IPS-NIHi7 (cell line): ENCODE measurements at regions not wholly inside any gene's neighbourhood (a gene's known extent, or its start where the extent isn't known, plus 50 kb on each side); places are given as distances from the start of the nearest gene placed in this dataset.
"Not testable (repeated sequence)": the region's sequence is repeated elsewhere in the genome, so short reads cannot be mapped to it uniquely, and the experiment has no call there.

Experiments used
- DNase-seq: peaks from one replicate; pipeline ENCODE4 v3.0.0; 2012; ENCODE audit warnings: mixed read lengths; ENCODE audit errors: extremely low spot score

DNA sequence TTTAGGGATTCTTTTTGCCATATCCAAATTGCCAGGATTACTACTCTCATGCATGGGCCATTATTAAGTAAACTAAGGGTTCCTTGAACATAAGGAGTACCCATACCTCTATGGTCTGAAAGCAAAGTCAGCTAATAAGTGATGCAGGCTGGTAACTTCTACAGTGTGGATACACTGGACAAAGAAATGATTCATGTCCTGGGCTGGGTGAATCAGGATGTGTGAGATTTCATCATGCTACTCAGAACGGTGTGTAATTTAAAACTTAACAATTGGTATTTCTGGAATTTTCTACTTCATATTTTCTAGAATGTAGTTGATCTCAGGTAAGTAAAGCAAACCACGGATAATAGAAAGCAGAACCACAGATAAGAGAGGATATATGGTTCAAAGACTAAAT is 428.8 kb downstream of the CHSY3 start:
- no peak for DNase-seq

DNA sequence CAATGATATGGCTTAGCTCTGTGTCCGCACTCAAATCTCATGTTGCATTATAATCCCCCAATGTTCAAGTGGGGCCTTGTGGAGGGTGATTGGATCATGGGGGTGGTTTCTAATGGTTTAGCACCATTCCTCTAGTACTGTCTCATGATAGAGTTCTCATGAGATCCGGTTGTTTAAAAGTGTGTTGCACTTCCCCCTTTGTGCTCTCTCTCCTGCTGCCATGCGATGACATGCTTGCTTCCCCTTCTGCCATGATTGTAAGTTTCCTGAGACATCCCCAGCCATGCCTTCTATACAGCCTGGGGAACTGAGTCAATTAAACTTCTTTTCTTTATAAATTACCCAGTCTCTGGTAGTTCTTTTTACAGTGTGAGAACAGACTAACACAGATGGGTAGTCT is 427.1 kb downstream of the CHSY3 start:
- DNase-seq: no peak

- DNase-seq: no peak
Observed at GRCh38 chr5:130324953-130325671, 420.8 kb downstream of the CHSY3 start.

- no peak for DNase-seq
Observed at GRCh38 chr5:130323804-130324454, 419.7 kb downstream of the CHSY3 start.

GRCh38 chr5:130321931-130322330 is 417.7 kb downstream of the CHSY3 start:
- DNase-seq: no peak

GRCh38 chr5:130316971-130317680 is 412.9 kb downstream of the CHSY3 start:
- DNase-seq: no peak

- no peak for DNase-seq
Observed at GRCh38 chr5:130295235-130295634, 391.0 kb downstream of the CHSY3 start.

- not testable (repeated sequence) for DNase-seq
Observed at GRCh38 chr5:130294798-130295197, 390.5 kb downstream of the CHSY3 start.

DNA sequence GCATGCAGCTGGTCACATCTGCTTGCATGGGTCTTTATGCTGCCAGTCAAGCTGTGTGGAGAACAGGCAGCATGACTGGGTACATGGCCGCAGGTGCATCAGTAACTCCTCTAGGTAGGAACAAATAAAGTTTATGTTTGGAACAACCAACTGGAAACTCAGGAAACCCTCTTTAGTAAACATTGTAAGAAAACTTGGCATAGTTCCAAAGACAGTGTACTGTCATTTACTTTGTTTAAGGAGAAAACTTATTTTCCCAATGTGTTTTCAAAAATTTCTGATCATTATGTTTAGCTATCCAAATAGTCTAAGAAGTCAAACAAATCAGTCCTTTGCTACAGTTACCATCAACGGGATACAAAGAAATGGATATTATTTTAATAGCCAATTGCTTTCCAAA is 386.0 kb downstream of the CHSY3 start:
- DNase-seq: no peak

DNA sequence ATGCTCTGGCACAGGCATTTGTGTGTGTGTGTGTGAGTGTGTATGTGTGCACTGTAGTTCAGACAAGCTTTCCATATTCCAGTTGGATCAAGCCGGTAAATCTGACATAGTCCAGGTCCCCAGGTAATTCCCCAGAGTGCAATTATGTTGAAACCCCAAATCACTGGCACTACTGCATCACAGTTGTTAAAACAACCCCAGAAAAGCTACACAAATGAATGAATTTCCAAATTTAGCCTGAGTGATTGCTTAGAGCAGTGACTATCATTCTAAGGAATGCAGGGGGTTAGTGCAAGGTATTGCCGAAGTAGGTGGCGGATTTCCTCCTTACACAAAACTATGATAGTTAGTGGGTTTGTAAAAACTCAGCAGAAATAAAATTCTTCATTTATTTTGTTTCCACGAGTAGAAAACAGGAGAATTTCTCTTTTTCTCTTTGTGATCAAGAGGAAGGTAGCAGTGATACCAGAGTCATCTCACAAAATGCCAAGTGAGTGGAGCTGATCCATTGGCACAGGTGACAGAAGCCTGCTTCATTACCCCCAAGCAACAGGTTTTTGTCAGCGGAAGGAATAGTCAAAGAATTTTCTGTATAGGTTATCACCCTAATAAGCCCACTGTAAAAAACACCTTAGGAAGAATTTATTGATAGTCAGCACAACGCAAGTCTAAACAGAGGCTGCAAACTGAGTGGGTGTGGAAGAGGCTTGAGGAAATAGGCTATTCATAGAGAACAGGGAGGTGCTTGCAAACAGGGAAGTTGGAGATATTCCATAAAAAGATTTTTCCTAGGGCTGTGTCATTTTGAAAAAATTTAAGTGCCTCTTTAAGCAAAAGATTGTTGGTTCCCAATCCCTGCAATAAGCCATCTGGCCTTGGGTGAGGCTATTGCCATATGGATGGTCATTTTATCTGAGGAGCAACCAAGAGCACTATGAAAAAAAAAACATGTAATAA is 385.1 kb downstream of the CHSY3 start:
- DNase-seq: no peak

GRCh38 chr5:130287438-130287837 is 383.2 kb downstream of the CHSY3 start:
- no peak for DNase-seq

GRCh38 chr5:130286971-130287370 is 382.7 kb downstream of the CHSY3 start:
- DNase-seq: no peak

GRCh38 chr5:130282049-130282448 is 377.8 kb downstream of the CHSY3 start:
- no peak for DNase-seq

GRCh38 chr5:130280528-130281217 is 376.4 kb downstream of the CHSY3 start:
- DNase-seq: no peak

- no peak for DNase-seq
Observed at GRCh38 chr5:130279386-130279785, 375.1 kb downstream of the CHSY3 start.

DNA sequence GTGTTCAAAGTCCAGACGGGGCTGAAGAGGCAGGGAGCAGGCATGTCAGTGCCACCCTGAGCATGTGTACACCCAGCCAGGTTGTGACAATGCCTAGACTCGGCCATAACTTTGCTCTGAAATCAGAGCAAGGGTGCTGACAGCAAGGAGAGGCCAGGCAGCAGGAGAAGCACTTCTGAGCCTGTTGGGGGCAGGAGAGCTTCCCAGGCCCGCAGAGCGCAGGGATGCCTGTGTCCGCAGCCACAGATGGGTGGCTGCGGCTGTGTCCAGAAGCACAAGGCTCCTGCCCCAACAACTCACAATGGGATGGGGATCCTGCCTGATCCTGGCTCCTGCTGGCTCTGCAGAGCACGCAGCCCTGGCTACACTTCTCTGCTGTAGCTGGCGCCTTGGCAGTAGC is 373.9 kb downstream of the CHSY3 start:
- peak; percentile 17 for DNase-seq

DNA sequence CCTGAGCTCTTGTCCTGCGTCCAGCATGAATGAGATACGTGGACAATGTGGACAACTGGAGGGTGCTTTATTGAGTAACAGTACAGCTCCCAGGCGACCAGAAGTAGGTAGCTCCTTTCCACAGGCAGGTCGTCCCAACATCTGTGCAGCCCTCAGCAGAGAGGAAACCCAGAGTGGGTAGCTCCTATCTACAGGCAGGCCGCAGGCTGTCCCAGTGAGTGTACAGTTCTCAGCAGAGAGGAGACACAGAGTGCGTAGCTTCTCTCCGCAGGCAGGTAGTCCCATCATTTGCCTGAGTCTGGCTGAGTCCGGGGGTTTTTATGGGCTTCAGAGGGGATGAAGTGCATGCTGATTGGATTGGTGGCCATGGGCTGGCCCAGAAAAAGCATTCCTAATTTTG is 373.3 kb downstream of the CHSY3 start:
- DNase-seq: no peak

DNA sequence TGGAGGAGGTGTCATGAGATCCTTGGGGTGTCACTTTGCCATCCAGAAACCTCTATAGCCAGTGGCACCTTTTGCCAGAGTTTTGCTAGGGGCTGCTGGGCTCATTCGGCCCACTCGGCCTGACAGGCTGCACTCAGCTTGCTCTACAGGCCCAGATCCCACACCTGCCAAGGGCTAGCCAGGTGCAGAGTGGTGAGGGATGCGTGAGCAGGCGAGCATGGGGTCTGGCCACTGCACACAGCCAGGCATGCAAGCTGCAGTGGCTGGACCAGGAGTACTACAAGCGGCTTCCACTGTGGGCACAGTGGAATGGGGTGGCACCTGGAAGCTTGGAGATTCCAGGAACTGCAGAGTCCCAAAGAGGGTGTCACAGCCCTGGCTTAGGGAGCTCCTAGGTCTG is 372.7 kb downstream of the CHSY3 start:
- no peak for DNase-seq

DNA sequence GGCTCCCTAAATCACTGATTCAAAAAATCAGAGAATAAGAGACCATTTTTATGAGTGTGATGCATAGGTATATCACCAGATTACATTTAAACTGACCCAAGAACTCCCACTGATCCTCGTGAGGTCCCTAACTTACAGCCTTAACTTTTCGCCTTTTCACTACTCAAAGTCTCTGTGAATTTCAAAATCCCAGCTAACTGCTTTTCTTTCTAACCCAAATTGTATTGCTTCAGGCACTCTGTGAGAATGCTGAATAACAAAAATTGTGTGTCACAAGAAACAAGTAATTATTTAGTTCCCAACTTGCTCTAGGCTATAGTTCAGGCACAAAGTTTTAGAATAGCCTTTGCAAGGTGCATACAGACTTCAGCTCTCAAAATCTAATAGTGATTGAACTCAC is 368.6 kb downstream of the CHSY3 start:
- DNase-seq: no peak

- no peak for DNase-seq
Observed at GRCh38 chr5:130270786-130271185, 366.5 kb downstream of the CHSY3 start.

GRCh38 chr5:130268489-130268888 is 364.2 kb downstream of the CHSY3 start:
- no peak for DNase-seq
